ENCODE measurements at regions not wholly inside any gene's neighbourhood (a gene's known extent, or its start where the extent isn't known, plus 50 kb on each side); places are given as distances from the start of the nearest gene placed in this dataset.

DNA sequence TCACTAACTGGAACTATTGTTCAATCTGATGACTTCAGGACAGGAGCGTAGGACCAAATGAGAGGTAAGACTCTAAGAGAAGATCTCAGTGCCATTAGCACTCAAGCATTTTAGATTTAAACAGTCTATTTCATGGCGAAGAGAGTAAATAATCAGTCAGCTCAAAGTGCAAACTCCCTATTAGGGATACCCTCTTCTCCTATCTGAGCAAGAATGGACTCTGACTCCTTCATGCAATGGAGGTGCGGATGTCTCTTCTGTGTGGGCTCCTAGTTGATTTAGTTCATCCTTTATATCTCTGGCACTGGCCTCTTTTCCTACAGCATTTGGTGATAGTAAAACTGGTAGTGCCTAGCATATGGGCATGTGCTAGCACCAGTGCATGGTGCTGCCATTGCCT, 144.6 kb downstream of the SMC2 start:
- no peak overlapping the region for H3K4me3 ChIP-seq (ENCODE audit: control insufficient read depth, low read depth, low read length)
- TF ChIP-seq CTCF (conservative IDR thresholded peaks at IDR 0.05; ENCODE audit: control insufficient read depth, insufficient read depth, low read depth, low read length) = no peak
- no peak for DNase-seq (ENCODE audit: low read depth)

DNA sequence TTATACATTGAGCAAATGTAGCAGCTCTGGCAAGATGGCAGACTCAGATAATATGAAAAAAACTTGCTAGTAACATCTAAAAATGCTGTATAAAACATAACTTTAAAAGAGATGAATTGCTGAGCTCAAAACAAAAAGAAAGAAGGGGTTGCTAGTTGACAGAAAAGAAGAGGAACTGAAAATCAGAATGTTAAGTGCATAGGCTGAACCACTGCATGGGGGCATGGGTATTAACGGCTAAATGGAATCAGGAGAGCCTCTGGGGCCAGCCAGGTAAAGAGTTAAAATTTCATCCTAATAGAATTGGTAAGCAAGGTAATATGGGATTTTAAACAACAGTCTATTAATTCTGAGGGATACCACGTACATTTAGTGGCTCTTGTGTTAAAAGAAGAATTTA, 146.8 kb downstream of the SMC2 start:
- DNase-seq (ENCODE audit: low read depth) = no peak
- no peak overlapping the region for H3K4me3 ChIP-seq (ENCODE audit: control insufficient read depth, low read depth, low read length)
- TF ChIP-seq CTCF (conservative IDR thresholded peaks at IDR 0.05; ENCODE audit: control insufficient read depth, insufficient read depth, low read depth, low read length) = no peak

DNA sequence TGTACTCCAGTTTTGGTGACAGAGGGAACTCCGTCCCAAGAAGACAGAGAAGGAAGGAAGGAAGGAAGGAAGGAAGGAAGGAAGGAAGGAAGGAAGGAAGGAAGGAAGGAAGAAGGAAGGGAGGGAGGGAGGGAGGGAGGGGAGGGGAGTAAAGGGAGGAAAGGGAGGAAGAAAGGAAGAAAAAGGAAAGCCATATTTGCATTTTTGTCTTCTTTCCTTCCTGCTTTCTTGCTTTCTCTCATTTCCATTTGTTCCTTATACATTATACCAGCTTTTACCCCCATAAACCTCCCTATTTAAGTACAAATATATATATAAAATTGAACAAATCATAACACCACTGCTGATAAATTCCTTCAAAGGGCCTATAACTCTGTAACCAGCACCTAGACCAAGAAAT, 151.8 kb downstream of the SMC2 start:
- H3K4me3 ChIP-seq (ENCODE audit: control insufficient read depth, low read depth, low read length) = no peak overlapping the region
- DNase-seq (ENCODE audit: low read depth) = no peak
- no peak for TF ChIP-seq CTCF (conservative IDR thresholded peaks at IDR 0.05; ENCODE audit: control insufficient read depth, insufficient read depth, low read depth, low read length)

DNA sequence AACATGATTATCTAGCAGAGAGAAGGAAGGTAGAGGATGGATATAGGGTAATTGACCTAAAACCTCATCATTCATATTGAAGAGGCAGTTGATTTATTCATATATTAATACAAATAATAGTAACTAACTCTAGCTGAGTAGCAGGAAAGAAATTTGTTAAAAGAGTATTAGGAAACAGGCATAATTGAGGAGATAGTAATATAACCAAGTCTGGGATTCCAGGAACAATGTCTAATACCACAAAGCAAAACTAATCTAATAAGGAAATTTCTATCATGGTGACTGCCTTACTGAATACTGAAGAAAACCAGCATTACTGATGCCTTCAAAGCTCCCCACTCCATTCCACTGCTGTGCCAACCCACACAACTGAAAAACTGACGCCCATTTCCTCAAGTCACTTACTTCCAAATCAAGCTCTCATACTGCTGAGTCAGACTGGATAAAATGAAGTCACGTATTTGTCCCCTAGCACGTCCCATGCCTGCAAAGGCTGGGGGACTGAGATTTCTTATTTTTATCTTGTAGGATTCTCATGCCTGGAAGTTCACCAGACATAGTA, 153.9 kb downstream of the SMC2 start:
- H3K4me3 ChIP-seq (ENCODE audit: control insufficient read depth, low read depth, low read length) = no peak overlapping the region
- peak; percentile 10 for DNase-seq (ENCODE audit: low read depth)
- TF ChIP-seq CTCF (conservative IDR thresholded peaks at IDR 0.05; ENCODE audit: control insufficient read depth, insufficient read depth, low read depth, low read length) = no peak

DNA sequence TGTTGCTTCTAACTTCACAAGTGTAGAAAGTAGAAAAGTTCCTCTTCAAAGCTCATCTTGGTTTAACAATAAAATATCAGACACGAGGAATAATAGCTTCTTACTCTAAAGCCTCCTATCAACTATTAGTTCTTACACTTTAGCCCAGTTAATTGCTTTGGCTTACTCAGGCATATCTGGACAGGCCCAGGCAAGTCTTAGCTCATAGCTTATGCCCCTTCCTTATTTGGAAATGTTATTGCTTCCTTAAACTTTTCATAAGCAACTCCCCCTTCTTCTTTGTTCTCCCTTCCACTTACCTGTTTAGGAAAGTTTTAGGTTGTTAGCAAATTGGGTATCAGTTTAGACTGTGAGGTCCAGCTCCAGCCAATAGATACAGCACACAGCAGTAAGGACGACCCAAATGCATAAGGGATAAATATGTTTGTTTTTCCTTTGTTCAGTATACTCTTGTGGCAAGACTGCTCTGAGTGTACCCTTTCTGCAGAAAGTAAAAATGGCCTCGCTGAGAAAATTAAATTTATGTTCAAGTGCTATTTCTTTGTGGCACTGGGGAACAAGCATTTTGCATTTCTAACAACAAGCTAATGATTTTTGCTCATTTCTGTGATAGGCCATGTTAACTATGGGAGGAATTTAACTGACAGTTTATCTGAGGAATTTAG, 162.1 kb downstream of the SMC2 start:
- no peak for TF ChIP-seq CTCF (conservative IDR thresholded peaks at IDR 0.05; ENCODE audit: control insufficient read depth, insufficient read depth, low read depth, low read length)
- H3K4me3 ChIP-seq (ENCODE audit: control insufficient read depth, low read depth, low read length) = no peak overlapping the region
- DNase-seq (ENCODE audit: low read depth) = peak; percentile 48

GRCh38 chr9:104256696-104257062, 162.6 kb downstream of the SMC2 start:
- DNase-seq (ENCODE audit: low read depth) = no peak
- H3K4me3 ChIP-seq (ENCODE audit: control insufficient read depth, low read depth, low read length) = no peak overlapping the region
- no peak for TF ChIP-seq CTCF (conservative IDR thresholded peaks at IDR 0.05; ENCODE audit: control insufficient read depth, insufficient read depth, low read depth, low read length)

All from fibroblast of mammary gland (primary cell).